Right cardiac atrium (tissue), 5 donors: ENCODE measurements at regions not wholly inside any gene's neighbourhood (a gene's known extent, or its start where the extent isn't known, plus 50 kb on each side); places are given as distances from the start of the nearest gene placed in this dataset.
"Not testable (repeated sequence)": the region's sequence is repeated elsewhere in the genome, so short reads cannot be mapped to it uniquely, and the experiment has no call there.

Experiments used
- ATAC-seq, 2 donors: fragments of 200-7000 bp; cut with Tn5 transposase; one replicate each; pipeline versions ENCODE4 v1.8.0 to v1.9.1; 2020; ENCODE audit warnings: moderate library complexity in 2 of 2, mild to moderate bottlenecking in 1 of 2
- DNase-seq, 3 donors: peaks; one replicate each; pipeline ENCODE4 v3.0.0-alpha.2; 2020
- H3K27ac ChIP-seq: one replicate; pipeline ENCODE4 v1.5.1; 2013; ENCODE audit warnings: mild to moderate bottlenecking, low read length, control low read depth, moderate library complexity
- H3K27me3 ChIP-seq: one replicate; pipeline ENCODE4 v1.6.1; 2013; ENCODE audit not compliant: control insufficient read depth, insufficient read depth
- H3K4me1 ChIP-seq: one replicate; pipeline ENCODE4 v1.6.1; 2013; ENCODE audit warnings: low read length; ENCODE audit not compliant: control insufficient read depth, insufficient read depth
- H3K4me3 ChIP-seq: one replicate; pipeline ENCODE4 v1.5.1; 2013; ENCODE audit warnings: low read length, control low read depth
- H3K9me3 ChIP-seq: one replicate; pipeline ENCODE4 v1.6.1; 2013; ENCODE audit warnings: low read length; ENCODE audit not compliant: control insufficient read depth
- WGBS: extraction: QIAGEN DNeasy Blood & Tissue Kit; methylation state at CpG from one replicate; pipeline ENCODE4 v1.1.7; 2013; 5-methylcytosine and 5-hydroxymethylcytosine counted together
- intact Hi-C, 4 donors: fragments of 100-400 bp; cut with DNase I; formaldehyde crosslinking; loops; one replicate each; pipeline versions ENCODE4 v1.11.0 to v1.14.0; 2022 to 2023
- donor health status: healthy with polysubstance abuse.
- donor health status: DM: no; HTN: yes; CAD: no.
- donor health status: DM: no; HTN: no; CAD: no.
- donor health status: DM: no; HTN: yes; CAD: no; lungs with severe emphysema.
- donor health status: DM: yes; HTN: yes; CAD: no.

DNA sequence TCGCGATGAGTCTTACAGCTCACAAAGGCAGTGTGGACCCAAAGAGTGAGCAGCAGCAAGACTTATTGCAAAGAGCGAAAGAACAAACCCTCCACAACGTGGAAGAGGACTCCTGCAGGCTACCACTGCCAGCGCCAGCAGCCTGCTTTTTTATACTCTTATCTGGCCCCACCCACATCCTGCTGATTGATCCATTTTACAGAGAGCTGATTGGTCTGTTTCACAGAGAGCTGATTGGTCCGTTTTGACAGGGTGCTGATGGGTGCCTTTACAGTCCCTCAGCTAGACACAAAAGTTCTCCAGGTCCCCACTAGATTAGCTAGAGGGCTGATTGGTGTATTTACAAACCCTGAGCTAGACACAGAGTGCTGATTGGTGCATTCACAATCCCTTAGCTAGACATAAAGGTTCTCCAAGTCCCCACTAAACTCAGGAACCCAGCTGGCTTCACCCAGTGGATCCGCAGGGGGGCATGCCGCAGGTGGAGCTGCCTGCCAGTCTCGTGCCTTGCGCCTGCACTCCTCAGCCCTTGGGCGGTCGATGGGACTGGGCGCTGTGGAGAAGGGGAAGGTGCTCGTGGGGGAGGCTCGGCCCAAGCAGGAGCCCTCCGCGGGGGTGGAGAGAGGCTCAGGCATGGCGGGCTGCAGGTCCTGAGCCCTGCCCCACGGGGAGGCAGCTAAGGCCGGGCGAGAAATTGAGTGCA, 75.7 kb downstream of the QDPR start:
- H3K4me1 ChIP-seq, H3K9me3 ChIP-seq, H3K4me3 ChIP-seq, DNase-seq, intact Hi-C loops, H3K27me3 ChIP-seq, ATAC-seq, H3K27ac ChIP-seq: not testable (repeated sequence)
- WGBS, result 92% methylated on average over 21 of the region's 21 CpGs

- Histone ChIP-seq H3K27me3 (no peaks in the 10 kb centered on the region), H3K27ac (no peak overlapping the region), H3K4me3 (no peak overlapping the region), H3K4me1 (no peaks in the 10 kb centered on the region), H3K9me3 (no peaks in the 10 kb centered on the region)
- ATAC-seq (no peak), DNase-seq (no peak)
- intact Hi-C loops, result no loop called here
- WGBS, result 94% methylated on average over 5 of the region's 5 CpGs
Observed at GRCh38 chr4:17433827-17434226, 78.1 kb downstream of the QDPR start.

GRCh38 chr4:17427991-17428390, 83.9 kb downstream of the QDPR start:
- intact Hi-C loops, result no loop called here
- no peak for ATAC-seq
- 53% methylated on average over 4 of the region's 4 CpGs for WGBS

DNA sequence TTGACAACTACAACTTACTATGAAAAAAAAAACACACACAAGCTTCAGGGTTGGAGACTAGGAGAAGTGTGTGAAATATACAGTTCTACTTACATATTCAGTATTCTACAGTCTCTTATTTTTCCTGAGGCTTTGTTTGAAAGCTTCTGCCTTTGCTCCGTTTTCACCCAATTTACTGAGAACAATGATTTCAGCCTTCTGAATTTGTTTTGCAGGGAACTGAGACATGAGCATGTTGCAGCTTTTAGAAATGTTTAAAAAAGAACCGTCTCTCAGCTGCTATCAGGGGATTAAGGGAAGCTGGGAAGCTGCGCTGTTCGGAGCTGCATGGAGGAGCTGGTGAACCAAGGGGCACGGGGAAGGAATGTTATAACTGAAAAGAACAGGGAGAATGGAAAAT, 85.7 kb downstream of the QDPR start:
- WGBS, result 70% methylated on average over 5 of the region's 5 CpGs
- intact Hi-C loops, result no loop called here
- no peak for DNase-seq
- ATAC-seq, result no peak
- Histone ChIP-seq H3K9me3 (no peaks in the 10 kb centered on the region), H3K4me1 (no peaks in the 10 kb centered on the region), H3K27me3 (no peaks in the 10 kb centered on the region), H3K4me3 (no peak overlapping the region), H3K27ac (no peak overlapping the region)

More at GRCh38 chr4:17427991-17428390, 83.9 kb downstream of the QDPR start:
- Histone ChIP-seq H3K9me3 (no peaks in the 10 kb centered on the region), H3K4me3 (no peak overlapping the region), H3K27ac (no peak overlapping the region), H3K27me3 (no peaks in the 10 kb centered on the region), H3K4me1 (no peaks in the 10 kb centered on the region)
- DNase-seq, result no peak

- WGBS, result 76% methylated on average over 4 of the region's 4 CpGs
- intact Hi-C loops, result no loop called here
- Histone ChIP-seq H3K9me3 (no peaks in the 10 kb centered on the region), H3K4me1 (no peaks in the 10 kb centered on the region), H3K27me3 (no peaks in the 10 kb centered on the region), H3K27ac (no peak overlapping the region), H3K4me3 (no peak overlapping the region)
- ATAC-seq, result no peak
- no peak for DNase-seq
Observed at GRCh38 chr4:17418010-17418409, 93.9 kb downstream of the QDPR start.

GRCh38 chr4:17414392-17414791, 97.5 kb downstream of the QDPR start:
- no peak overlapping the region for H3K27ac ChIP-seq
- H3K4me1 ChIP-seq, result no peaks in the 10 kb centered on the region
- H3K9me3 ChIP-seq, result no peaks in the 10 kb centered on the region
- DNase-seq, result peak in 1 of 3 donors; percentile 32
- no peak for ATAC-seq
- intact Hi-C loops, result no loop called here
- H3K4me3 ChIP-seq, result no peak overlapping the region
- WGBS, result 94% methylated on average over 34 of the region's 34 CpGs
- H3K27me3 ChIP-seq, result no peaks in the 10 kb centered on the region

DNA sequence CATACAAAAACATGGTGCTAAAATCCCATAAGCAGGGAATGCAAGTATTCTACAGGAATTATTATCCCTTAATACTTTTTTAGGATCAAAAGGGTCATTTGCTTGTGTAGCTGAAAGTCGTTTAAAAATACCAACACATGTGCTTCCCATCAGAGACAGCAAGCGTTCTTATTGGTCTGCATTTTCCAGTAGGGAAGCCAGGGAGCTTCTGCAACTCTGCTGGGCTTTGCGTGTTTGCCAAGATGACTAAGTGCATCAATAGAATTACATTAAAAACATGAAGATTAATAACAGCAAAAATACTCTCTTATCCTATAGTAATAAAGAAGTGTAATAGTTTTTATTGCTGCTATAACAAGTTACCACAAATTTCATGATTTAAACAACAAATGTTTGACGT, 111.2 kb downstream of the QDPR start:
- 64% methylated on average over 4 of the region's 4 CpGs for WGBS
- no peak for DNase-seq
- Histone ChIP-seq H3K27me3 (no peaks in the 10 kb centered on the region), H3K4me3 (no peak overlapping the region), H3K4me1 (no peaks in the 10 kb centered on the region), H3K9me3 (no peaks in the 10 kb centered on the region), H3K27ac (no peak overlapping the region)
- ATAC-seq, result no peak
- intact Hi-C loops, result no loop called here

DNA sequence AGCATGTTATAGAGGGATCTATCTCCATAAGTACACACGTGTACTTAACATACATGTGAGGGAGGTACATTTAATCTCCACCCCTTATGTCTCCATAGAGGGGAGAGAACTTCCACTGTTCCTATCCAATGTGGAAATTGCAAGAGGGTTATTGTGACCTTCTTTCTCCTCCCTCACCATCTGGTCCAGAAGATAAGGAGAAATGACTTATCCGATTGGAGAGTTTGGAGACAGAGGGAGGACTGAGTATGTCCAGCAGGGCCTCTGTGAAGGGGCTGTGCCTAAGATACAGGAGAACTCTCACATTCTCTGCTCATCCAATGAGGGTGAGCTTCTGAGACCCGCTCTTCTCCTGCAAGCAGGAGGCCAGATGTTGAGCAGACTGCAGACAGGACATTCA, 113.1 kb downstream of the QDPR start:
- Histone ChIP-seq H3K4me1 (no peaks in the 10 kb centered on the region), H3K27ac (no peak overlapping the region), H3K9me3 (no peaks in the 10 kb centered on the region), H3K27me3 (no peaks in the 10 kb centered on the region), H3K4me3 (no peak overlapping the region)
- ATAC-seq (no peak), DNase-seq (no peak)
- 84% methylated on average over 3 of the region's 3 CpGs for WGBS
- intact Hi-C loops, result no loop called here

DNA sequence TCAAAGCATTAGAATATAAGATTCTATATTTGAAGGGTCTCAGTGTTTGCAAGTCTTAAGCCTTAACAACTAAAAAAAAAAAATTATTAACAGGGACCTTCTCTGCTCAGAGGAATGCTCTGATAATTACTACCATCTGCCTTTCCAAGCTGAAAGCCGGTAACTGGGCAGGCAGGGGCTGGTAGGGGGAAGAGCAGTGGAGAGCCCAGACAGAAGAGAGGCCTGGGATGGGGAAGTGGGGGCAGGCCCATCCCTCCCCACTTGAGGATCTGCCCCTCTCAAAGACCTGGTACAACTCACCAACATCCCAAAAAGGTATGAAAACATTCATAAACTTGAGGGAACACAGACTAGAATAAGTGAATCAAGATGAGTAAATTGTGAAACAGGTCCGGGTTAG, 113.9 kb downstream of the QDPR start:
- 85% methylated on average over 2 of the region's 2 CpGs for WGBS
- no peak for DNase-seq
- no peaks in the 10 kb centered on the region for H3K27me3 ChIP-seq
- no peak overlapping the region for H3K4me3 ChIP-seq
- H3K4me1 ChIP-seq, result no peaks in the 10 kb centered on the region
- H3K27ac ChIP-seq, result no peak overlapping the region
- intact Hi-C loops, result no loop called here
- ATAC-seq, result no peak
- H3K9me3 ChIP-seq, result no peaks in the 10 kb centered on the region

DNA sequence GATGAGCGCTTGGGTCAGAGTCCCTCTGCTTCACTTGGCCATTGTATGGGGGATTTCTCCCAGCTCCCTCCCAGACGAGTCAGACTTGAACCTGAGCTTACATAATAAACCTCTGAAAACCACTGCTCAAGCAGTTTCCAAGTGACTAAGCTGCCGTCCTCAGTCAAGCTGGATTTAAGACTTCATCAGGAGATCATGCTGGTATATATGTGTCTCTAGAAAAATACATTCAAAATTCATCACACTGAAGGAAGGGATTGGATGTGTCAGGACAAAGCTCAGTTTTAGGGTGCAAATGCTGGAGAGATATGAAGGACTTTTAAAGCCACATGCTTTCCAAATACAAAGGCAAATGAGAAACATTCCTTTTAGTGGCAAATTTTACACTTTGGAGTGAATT, 114.3 kb downstream of the QDPR start:
- WGBS, result 64% methylated on average over 3 of the region's 3 CpGs

DNA sequence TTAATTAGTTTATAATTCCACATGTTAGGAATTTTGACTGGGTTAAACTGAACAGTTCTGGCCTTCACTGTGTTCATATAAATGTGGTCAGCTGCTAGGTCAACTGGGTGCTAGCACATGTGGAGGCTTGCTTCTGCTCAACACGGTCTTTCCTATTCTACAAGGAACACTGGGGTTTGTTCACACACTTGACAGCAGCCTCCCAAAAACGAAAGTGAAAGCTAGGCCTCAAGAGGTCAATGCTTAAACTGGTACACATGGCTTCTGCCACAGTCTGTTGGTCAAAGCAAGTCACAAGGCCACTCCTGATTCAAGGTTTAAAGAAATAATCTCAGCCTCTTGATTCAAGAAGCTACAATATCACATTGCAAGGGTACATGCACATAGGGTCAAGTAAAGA, 126.5 kb downstream of the QDPR start:
- WGBS, result 29% methylated on average over 2 of the region's 2 CpGs
- ATAC-seq (peak; percentile 64 to 79), DNase-seq (no peak)
- H3K4me3 ChIP-seq, result no peak overlapping the region
- intact Hi-C loops, result no loop called here
- H3K9me3 ChIP-seq, result no peaks in the 10 kb centered on the region
- no peaks in the 10 kb centered on the region for H3K4me1 ChIP-seq
- H3K27ac ChIP-seq, result no peak overlapping the region
- H3K27me3 ChIP-seq, result no peaks in the 10 kb centered on the region

More for the DNA sequence above, 114.3 kb downstream of the QDPR start:
- Histone ChIP-seq H3K4me1 (no peaks in the 10 kb centered on the region), H3K27me3 (no peaks in the 10 kb centered on the region), H3K9me3 (no peaks in the 10 kb centered on the region), H3K4me3 (no peak overlapping the region), H3K27ac (no peak overlapping the region)
- ATAC-seq (no peak), DNase-seq (no peak)
- intact Hi-C loops, result no loop called here

- WGBS, result 80% methylated on average over 2 of the region's 2 CpGs
- no peak overlapping the region for H3K4me3 ChIP-seq
- no peak overlapping the region for H3K27ac ChIP-seq
- no peaks in the 10 kb centered on the region for H3K27me3 ChIP-seq
- no peak for ATAC-seq
- H3K4me1 ChIP-seq, result no peaks in the 10 kb centered on the region
- no peaks in the 10 kb centered on the region for H3K9me3 ChIP-seq
- intact Hi-C loops, result no loop called here
- DNase-seq, result no peak
Observed at GRCh38 chr4:17380347-17380746, 131.5 kb downstream of the QDPR start.
